Hepatocyte (in vitro differentiated cells): ENCODE measurements at regions not wholly inside any gene's neighbourhood (a gene's known extent, or its start where the extent isn't known, plus 50 kb on each side); places are given as distances from the start of the nearest gene placed in this dataset.

ENCODE experiments used
- DNase-seq: peaks from one replicate; pipeline ENCODE4 v3.0.0-alpha.2; 2016; ENCODE audit warnings: low spot score
- H2AFZ ChIP-seq: fragments of 200-600 bp; sonication (generic); 2 replicates; pipeline ENCODE4 v1.6.0; 2016; ENCODE audit warnings: antibody characterized with exemption, mild to moderate bottlenecking
- H3K27ac ChIP-seq: fragments of 200-600 bp; sonication (generic); 2 replicates; pipeline ENCODE4 v1.5.1; 2016; ENCODE audit warnings: mild to moderate bottlenecking
- H3K27me3 ChIP-seq: fragments of 200-600 bp; sonication (generic); 2 replicates; pipeline ENCODE4 v1.6.1; 2016
- H3K36me3 ChIP-seq: fragments of 200-600 bp; sonication (generic); replicated peaks from 2 replicates; pipeline ENCODE4 v1.5.1; 2016; ENCODE audit warnings: low read depth; ENCODE audit not compliant: insufficient read depth
- H3K4me1 ChIP-seq: fragments of 200-600 bp; sonication (generic); 2 replicates; pipeline ENCODE4 v1.5.1; 2016; ENCODE audit warnings: mild to moderate bottlenecking, moderate library complexity; ENCODE audit not compliant: insufficient read depth
- H3K4me2 ChIP-seq: fragments of 200-600 bp; sonication (generic); 2 replicates; pipeline ENCODE4 v1.6.0; 2016
- H3K4me3 ChIP-seq: fragments of 200-600 bp; sonication (generic); 2 replicates; pipeline ENCODE4 v1.5.1; 2016; ENCODE audit warnings: mild to moderate bottlenecking
- H3K79me2 ChIP-seq: fragments of 200-600 bp; sonication (generic); 2 replicates; pipeline ENCODE4 v1.6.0; 2017; ENCODE audit warnings: mild to moderate bottlenecking
- H3K9me2 ChIP-seq: fragments of 200-600 bp; sonication (generic); replicated peaks from 2 replicates; pipeline ENCODE4 v1.6.0; 2017; ENCODE audit warnings: mild to moderate bottlenecking; ENCODE audit not compliant: insufficient read depth
- H3K9me3 ChIP-seq: fragments of 200-600 bp; sonication (generic); 2 replicates; pipeline ENCODE4 v1.5.1; 2016; ENCODE audit warnings: low read depth, mild to moderate bottlenecking
- H4K20me1 ChIP-seq: fragments of 200-600 bp; sonication (generic); 2 replicates; pipeline ENCODE4 v1.6.0; 2016; ENCODE audit warnings: mild to moderate bottlenecking; ENCODE audit not compliant: insufficient read depth, poor library complexity, severe bottlenecking
- CTCF ChIP-seq: fragments of 200-600 bp; sonication (generic); IDR thresholded peaks from 2 replicates; pipeline ENCODE4 v1.5.1; 2016; ENCODE audit warnings: antibody characterized with exemption, mild to moderate bottlenecking; ENCODE audit not compliant: poor library complexity
- EZH2 ChIP-seq: fragments of 200-600 bp; sonication (generic); IDR thresholded peaks from 2 replicates; pipeline ENCODE4 v1.6.1; 2016; ENCODE audit warnings: antibody characterized with exemption, mild to moderate bottlenecking, borderline replicate concordance
- EZH2phosphoT487 ChIP-seq: fragments of 200-600 bp; sonication (generic); IDR thresholded peaks from one replicate; pipeline ENCODE4 v1.6.1; 2018; ENCODE audit warnings: antibody characterized with exemption, mild to moderate bottlenecking, low read depth, moderate library complexity; ENCODE audit not compliant: unreplicated experiment, severe bottlenecking
- WGBS: methylation state at CpG from one replicate; pipeline ENCODE4 v1.1.6; 2016; ENCODE audit warnings: low lambda C conversion rate; ENCODE audit errors: missing lambda C conversion rate; 5-methylcytosine and 5-hydroxymethylcytosine counted together

GRCh38 chr9:101881508-101881907 lies 143.1 kb upstream of the GRIN3A start:
- H3K79me2 ChIP-seq: no peaks in the 10 kb centered on the region
- H3K9me2 ChIP-seq: no peaks in the 10 kb centered on the region
- 65% methylated on average over 2 of the region's 2 CpGs for WGBS
- no peak overlapping the region for H3K27ac ChIP-seq
- no peaks in the 10 kb centered on the region for H4K20me1 ChIP-seq
- no peaks in the 10 kb centered on the region for H3K4me1 ChIP-seq
- H3K4me2 ChIP-seq: no peak overlapping the region
- DNase-seq: no peak
- H3K27me3 ChIP-seq: no peaks in the 10 kb centered on the region
- TF ChIP-seq EZH2phosphoT487 (no peak), CTCF (no peak), EZH2 (no peak)
- H3K36me3 ChIP-seq: no peaks in the 10 kb centered on the region
- no peak overlapping the region for H3K4me3 ChIP-seq
- no peak overlapping the region for H2AFZ ChIP-seq
- no peaks in the 10 kb centered on the region for H3K9me3 ChIP-seq

- Histone ChIP-seq H3K27ac (no peak overlapping the region), H3K4me3 (no peak overlapping the region), H3K9me2 (no peaks in the 10 kb centered on the region), H3K4me2 (no peak overlapping the region), H2AFZ (no peak overlapping the region), H3K36me3 (no peaks in the 10 kb centered on the region), H3K4me1 (no peaks in the 10 kb centered on the region), H3K9me3 (no peaks in the 10 kb centered on the region), H4K20me1 (no peaks in the 10 kb centered on the region), H3K79me2 (no peaks in the 10 kb centered on the region), H3K27me3 (no peaks in the 10 kb centered on the region)
- TF ChIP-seq EZH2phosphoT487: no peak
- no peak for DNase-seq
Measured at GRCh38 chr9:101880846-101881245, 142.4 kb upstream of the GRIN3A start.

DNA sequence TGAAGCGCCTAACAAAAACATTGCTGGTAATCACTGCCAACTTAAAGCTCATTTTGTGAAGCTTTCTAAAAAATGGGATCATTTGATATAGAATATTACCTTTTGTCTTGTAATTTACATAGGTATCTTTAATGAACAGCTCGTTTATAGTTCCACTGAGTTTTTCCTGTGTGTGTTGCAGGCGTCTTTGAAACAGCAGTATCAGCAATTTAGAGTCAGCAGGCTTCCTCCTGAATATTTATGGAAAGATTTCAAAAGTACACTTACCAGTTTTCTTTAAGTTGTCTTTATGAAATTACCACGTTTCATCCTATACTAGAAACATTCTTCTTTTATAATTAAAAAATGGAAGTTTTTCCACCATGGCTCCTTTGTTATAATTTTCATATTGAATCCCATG lies 140.3 kb upstream of the GRIN3A start:
- no peaks in the 10 kb centered on the region for H3K9me3 ChIP-seq
- H3K79me2 ChIP-seq: no peaks in the 10 kb centered on the region
- no peak overlapping the region for H2AFZ ChIP-seq

GRCh38 chr9:101877439-101877838 lies 139.0 kb upstream of the GRIN3A start:
- TF ChIP-seq EZH2 (no peak), EZH2phosphoT487 (no peak), CTCF (no peak)
- no peak overlapping the region for H3K27ac ChIP-seq
- 59% methylated on average over 1 of the region's 1 CpG for WGBS
- H3K4me2 ChIP-seq: no peak overlapping the region
- H4K20me1 ChIP-seq: no peaks in the 10 kb centered on the region
- H3K27me3 ChIP-seq: no peaks in the 10 kb centered on the region
- H3K36me3 ChIP-seq: no peaks in the 10 kb centered on the region
- no peaks in the 10 kb centered on the region for H3K9me2 ChIP-seq
- no peaks in the 10 kb centered on the region for H3K4me1 ChIP-seq
- no peak overlapping the region for H2AFZ ChIP-seq
- no peaks in the 10 kb centered on the region for H3K79me2 ChIP-seq
- H3K9me3 ChIP-seq: no peaks in the 10 kb centered on the region
- no peak overlapping the region for H3K4me3 ChIP-seq
- no peak for DNase-seq

More for the DNA sequence above, 140.3 kb upstream of the GRIN3A start:
- H3K9me2 ChIP-seq: no peaks in the 10 kb centered on the region
- no peak overlapping the region for H3K27ac ChIP-seq
- H3K4me1 ChIP-seq: no peaks in the 10 kb centered on the region
- H3K4me3 ChIP-seq: no peak overlapping the region
- H3K36me3 ChIP-seq: no peaks in the 10 kb centered on the region
- no peak for DNase-seq
- no peaks in the 10 kb centered on the region for H4K20me1 ChIP-seq
- 73% methylated on average over 4 of the region's 4 CpGs for WGBS
- TF ChIP-seq EZH2 (no peak), CTCF (no peak)
- H3K27me3 ChIP-seq: no peaks in the 10 kb centered on the region
- H3K4me2 ChIP-seq: no peak overlapping the region
